Activated T-cell treated with anti-CD3 and anti-CD28 coated beads, Interleukin-2, amount 50 U/mL, for 48 hours (primary cell): ENCODE measurements at regions not wholly inside any gene's neighbourhood (a gene's known extent, or its start where the extent isn't known, plus 50 kb on each side); places are given as distances from the start of the nearest gene placed in this dataset.

Source experiments
- DNase-seq, 2 experiments: peaks; one replicate each; pipeline ENCODE4 v3.0.0-alpha.2; 2020

- DNase-seq = no peak
These were observed 366.5 kb downstream of the FOXA2 start for GRCh38 chr20:22217712-22218352.

- no peak for DNase-seq
These were observed 367.4 kb downstream of the FOXA2 start for GRCh38 chr20:22216984-22217383.

GRCh38 chr20:22214296-22214695 lies 370.1 kb downstream of the FOXA2 start:
- no peak for DNase-seq

- no peak for DNase-seq
These were observed 371.1 kb downstream of the FOXA2 start for GRCh38 chr20:22213271-22213670.

DNA sequence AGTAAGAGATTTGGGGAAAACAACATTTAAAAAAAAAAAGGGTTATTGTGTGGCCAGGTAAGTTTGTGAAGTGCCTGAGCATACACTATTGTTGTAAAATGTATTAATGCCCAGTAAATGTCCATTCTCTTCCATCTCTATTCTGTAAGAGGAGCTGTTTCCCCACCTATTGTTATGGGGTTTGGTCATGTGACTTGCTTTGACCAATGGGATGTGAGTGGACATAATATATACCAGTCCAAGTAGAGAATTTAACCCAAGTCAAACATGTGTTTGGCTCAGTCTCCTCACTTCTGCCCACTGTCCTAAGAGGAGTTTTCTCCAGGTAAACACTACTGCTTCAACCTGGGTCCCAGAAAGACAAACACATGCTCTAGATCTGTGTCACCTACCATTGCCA lies 377.1 kb downstream of the FOXA2 start:
- no peak for DNase-seq

GRCh38 chr20:22204801-22205200 lies 379.6 kb downstream of the FOXA2 start:
- DNase-seq = no peak

DNA sequence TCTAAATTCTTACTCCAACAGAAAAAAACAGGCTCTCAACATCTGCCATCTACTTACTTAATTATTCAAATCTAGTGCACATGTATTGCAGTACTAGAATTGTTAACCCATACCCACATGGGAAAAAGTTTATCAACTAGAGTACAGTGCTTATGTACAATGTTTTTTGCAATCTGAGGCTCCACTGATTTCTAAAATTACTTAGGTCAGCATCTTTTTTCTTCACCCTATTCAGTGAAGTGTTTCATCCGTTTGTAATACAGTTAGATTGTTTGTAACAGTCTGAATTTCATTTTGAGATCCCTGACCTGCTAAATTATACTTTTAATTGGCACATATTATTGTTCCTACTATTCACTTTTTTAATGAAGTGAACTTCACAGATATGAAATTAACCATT lies 402.2 kb downstream of the FOXA2 start:
- no peak for DNase-seq

DNA sequence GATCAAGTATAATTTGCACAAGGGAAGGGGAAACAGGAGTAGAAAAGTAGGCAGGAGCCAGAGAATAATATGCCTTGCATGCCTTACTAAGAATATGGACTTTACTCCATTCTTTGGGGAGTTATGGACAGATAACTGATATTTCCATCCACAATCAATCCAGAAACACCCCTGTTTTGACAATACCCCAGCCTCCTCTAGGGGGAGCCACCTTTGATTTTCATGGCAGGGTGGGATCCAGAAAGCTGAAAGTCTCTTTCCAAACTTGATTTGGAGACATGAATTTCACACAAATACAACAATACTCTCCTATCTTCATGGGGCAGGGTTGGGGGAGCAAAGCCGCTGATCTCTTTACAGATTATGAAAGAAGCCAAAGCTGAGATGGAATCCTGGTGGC lies 404.1 kb downstream of the FOXA2 start:
- DNase-seq = no peak

- DNase-seq = no peak
These were observed 424.2 kb downstream of the FOXA2 start for GRCh38 chr20:22160101-22160652.

DNA sequence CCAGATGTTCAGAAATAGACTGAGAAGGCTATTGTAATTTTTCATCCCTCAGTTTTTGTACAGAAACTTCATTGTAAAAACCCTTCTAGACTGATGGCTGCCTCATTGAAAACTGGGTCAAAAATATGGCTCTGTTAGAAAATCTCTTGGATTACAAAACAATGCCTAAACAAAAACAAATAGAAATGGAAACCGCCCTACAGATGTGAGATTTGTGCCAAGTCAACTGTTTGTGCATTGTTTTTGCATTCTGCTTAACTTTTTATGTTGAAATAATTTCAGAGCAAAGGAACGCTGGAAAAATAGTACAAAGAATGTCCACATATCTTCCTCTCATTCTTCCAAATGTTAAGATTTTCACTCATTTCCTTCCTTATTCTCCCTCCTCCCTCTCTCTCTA lies 425.1 kb downstream of the FOXA2 start:
- no peak for DNase-seq

GRCh38 chr20:22127587-22127986 lies 422.1 kb downstream of the PAX1 start:
- no peak for DNase-seq

- no peak for DNase-seq
These were observed 401.0 kb downstream of the PAX1 start for GRCh38 chr20:22106308-22106938.

GRCh38 chr20:22101606-22102005 lies 396.1 kb downstream of the PAX1 start:
- DNase-seq = no peak

- DNase-seq = no peak
These were observed 395.2 kb downstream of the PAX1 start for GRCh38 chr20:22100686-22101085.

DNA sequence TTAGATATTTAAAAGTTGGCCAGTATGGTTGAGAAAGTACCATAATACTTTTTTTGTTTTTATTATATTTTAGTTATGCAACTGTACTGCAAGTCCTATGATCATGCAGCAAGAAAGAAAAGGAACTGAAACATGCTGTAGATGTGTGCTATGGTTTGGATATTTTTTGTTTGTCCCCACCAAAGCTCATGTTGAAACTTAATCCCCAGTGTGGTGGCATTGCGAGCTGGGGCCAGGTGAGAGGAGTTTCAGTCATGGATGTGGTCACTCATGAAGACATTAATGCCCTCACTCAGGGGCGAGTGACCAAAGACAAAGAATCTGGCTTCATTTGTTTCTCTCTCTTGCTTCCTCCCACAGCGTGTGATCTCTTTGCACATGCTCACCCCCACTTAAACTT lies 393.9 kb downstream of the PAX1 start:
- DNase-seq = no peak

DNA sequence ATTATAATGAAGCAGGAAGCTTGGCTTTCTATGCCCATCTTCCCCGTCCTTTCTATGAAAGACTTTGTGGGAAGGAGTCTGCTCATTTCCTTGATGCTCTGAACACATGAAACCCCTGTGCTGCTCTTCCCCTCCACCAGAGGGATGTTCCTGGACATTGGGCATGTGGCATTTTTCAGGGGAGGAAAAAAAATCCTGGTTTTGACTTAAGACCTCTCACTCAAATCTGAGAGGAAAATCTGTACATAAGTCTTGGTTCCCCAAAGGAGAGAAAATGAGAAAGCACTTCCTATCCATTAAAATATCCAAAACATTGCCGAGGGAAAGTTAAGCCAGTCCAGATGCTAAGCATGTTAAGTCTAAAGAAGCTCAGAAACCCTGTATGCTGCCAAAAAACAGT lies 393.0 kb downstream of the PAX1 start:
- no peak for DNase-seq

GRCh38 chr20:22093122-22093521 lies 387.7 kb downstream of the PAX1 start:
- DNase-seq = no peak

DNA sequence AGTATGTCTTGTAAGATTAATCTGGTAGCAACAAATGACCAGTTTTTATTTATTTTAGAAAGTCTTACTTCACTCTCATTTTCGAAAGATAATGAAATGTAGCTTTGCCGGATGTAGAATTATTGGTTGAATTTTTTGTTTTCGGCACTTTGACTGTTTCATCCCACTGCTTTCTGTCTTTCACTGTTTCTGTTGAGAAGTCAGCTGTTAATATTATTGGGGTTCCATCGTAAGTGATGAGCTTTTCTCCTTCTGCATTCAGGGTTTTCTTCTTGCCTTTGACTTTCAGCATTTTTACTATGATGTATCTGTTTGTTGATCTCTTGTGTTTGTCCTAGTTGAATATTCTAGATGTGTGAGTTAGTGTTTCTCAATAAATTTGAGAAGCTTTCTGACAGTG lies 383.4 kb downstream of the PAX1 start:
- DNase-seq = no peak

DNA sequence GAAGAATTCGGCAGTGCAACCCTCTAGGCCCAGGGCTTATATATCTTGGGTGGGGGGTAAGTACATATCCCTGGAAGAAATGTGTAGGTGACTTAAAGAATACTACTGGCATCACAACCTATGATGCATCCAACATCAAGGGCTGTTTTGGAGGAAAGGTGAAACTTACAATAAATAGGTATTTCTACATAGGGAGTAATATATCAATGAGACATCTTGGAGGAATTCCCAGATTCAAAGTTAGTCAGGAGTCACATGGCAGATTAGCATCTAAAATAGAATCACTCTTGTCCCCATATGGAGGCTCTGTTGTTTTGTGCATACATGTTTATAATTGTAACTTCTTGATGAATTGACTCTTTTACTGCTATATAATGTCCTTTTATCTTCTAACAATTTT lies 375.5 kb downstream of the PAX1 start:
- no peak for DNase-seq

- DNase-seq = no peak
These were observed 369.2 kb downstream of the PAX1 start for GRCh38 chr20:22074635-22075034.

DNA sequence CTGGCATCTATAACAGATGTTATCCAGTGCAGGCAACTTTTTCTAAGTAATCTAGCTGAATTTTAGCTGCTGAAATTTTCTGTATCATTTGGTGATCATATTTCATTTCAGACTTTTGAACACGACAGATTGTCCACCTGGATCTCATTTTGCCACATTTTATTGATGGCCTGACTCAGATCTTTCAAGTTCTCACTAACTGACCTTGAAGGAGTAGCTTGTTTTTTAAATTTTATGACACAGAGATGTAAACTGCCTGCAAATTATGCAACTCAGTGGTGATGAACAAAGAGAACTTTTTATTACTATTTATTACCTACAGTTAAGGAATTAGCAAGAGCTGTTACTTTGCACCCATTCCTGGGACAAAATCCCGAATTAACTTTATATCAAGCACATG lies 366.4 kb downstream of the PAX1 start:
- no peak for DNase-seq

DNA sequence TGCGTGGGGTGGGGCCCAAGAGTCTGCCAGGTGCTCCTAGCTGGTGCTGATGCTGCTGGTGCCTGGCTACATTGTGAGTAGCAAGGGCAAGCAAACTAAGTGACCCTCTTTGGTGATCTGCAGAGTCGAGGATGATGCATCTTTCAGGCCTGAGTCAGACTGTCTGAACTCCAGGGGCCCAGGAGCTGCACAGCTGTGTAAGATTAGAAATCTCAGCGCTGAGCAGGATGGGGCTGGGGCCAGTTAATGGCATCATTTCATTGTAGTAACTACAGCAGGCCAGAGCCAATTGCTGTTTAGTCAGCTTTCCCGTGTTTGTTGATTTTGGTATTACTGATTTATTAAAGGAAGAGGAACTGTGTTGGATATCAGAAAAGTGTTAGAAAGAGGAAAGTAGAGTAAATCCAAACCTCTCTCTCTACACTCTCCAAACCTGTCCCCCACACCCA lies 365.2 kb downstream of the PAX1 start:
- DNase-seq = no peak

- DNase-seq = no peak
These were observed 358.3 kb downstream of the PAX1 start for GRCh38 chr20:22063753-22064152.

DNA sequence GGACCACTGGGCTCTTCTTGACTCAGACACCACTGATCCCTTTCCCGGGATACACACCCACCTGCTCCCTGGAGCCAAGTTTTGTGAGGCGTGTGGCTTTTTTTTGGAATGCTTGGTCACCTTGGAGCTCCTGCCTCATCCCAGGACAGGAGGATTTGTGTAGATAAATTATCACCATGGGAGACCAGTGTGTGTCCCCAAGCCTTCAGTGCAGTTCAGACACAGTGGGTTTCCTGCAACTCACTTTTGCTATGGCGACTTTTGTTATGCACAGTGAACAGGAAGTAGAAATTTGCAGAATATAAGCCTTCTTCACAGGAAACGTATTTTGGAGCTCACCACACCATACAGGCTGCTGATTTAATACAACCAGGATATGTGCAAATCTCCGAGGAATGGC lies 357.4 kb downstream of the PAX1 start:
- DNase-seq = no peak

DNA sequence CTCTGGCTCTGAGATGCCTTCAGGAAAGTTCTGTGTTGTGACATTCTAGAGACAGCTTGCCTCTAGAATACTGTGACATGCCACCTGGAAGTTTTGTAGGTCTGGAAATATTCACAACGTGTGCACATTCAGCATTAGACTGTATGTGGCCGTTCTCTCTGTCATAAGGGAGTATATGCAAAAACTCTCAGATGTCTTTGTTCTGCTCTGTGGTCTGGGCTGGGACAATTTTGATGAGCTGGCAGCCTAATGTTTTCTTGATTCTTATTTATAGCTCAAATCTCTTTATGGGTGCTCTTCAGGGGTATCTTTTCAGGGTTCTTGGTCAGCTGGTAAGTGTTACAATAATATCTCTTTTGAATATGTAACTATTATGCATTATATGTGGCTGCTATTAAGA lies 355.1 kb downstream of the PAX1 start:
- DNase-seq = no peak
